Activated T-helper 2 cell treated with anti-CD3 and anti-CD28 coated beads, Interferon-gamma antibody, Interleukin-2, Interleukin-4, amounts not matched to agents 10 μg/mL and 5 μg/mL and 100 μg/mL, durations not matched to agents 14 hours and 24 hours and 36 hours (primary cell): ENCODE measurements at regions not wholly inside any gene's neighbourhood (a gene's known extent, or its start where the extent isn't known, plus 50 kb on each side); places are given as distances from the start of the nearest gene placed in this dataset.
"Not testable (repeated sequence)": the region's sequence is repeated elsewhere in the genome, so short reads cannot be mapped to it uniquely, and the experiment has no call there.

ENCODE experiments used
- DNase-seq: peaks from one replicate; pipeline ENCODE4 v3.0.0; 2021; ENCODE audit warnings: low spot score
- H3K27ac Mint-ChIP-seq: one replicate; pipeline ENCODE4 v1.8.0; 2021; ENCODE audit warnings: mixed read lengths
- H3K27me3 Mint-ChIP-seq: one replicate; pipeline ENCODE4 v1.8.0; 2021; ENCODE audit warnings: low read depth, mixed read lengths
- H3K36me3 Mint-ChIP-seq: one replicate; pipeline ENCODE4 v1.8.0; 2021; ENCODE audit warnings: low read depth, mixed read lengths
- H3K4me1 Mint-ChIP-seq: one replicate; pipeline ENCODE4 v1.8.0; 2021; ENCODE audit warnings: low read depth, mixed read lengths
- H3K4me3 Mint-ChIP-seq: one replicate; pipeline ENCODE4 v1.8.0; 2021; ENCODE audit warnings: low read depth, mild to moderate bottlenecking, moderate library complexity, mixed read lengths
- H3K9me3 Mint-ChIP-seq: one replicate; pipeline ENCODE4 v1.8.0; 2021; ENCODE audit warnings: mixed read lengths
- intact Hi-C: fragments of 100-400 bp; cut with micrococcal nuclease; formaldehyde crosslinking; loops from one replicate; pipeline ENCODE4 v1.15.1; 2023

DNA sequence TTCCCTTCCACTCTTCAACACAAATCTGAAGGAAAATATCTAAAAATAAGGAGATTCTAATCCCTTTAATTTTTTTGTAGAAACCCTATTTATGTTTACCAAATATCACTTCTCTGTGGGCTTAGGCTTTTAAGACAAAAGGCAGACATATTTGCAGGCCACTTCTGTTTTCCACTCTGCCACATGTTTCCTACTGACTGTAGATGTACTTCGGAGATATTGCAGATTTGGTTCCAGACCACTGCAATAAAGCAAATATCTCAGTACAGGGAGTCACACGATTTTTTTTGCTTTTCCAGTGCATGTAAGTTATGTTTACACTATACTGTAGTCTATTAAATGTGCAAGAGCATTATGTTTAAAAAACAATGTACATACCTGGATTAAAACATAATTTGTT is 219.0 kb downstream of the SREK1 start:
- no peak overlapping the region for H3K4me3 Mint-ChIP-seq
- no peaks in the 10 kb centered on the region for H3K36me3 Mint-ChIP-seq
- no peak for DNase-seq
- no peak overlapping the region for H3K27ac Mint-ChIP-seq
- no peaks in the 10 kb centered on the region for H3K9me3 Mint-ChIP-seq
- intact Hi-C loops: no loop called here
- H3K27me3 Mint-ChIP-seq: peaks cover 8% of the 10 kb centered on the region
- no peaks in the 10 kb centered on the region for H3K4me1 Mint-ChIP-seq

GRCh38 chr5:66364186-66364585 is 220.1 kb downstream of the SREK1 start:
- no peaks in the 10 kb centered on the region for H3K4me1 Mint-ChIP-seq
- H3K27me3 Mint-ChIP-seq: peaks cover 8% of the 10 kb centered on the region
- no peak overlapping the region for H3K27ac Mint-ChIP-seq
- H3K9me3 Mint-ChIP-seq: no peaks in the 10 kb centered on the region
- intact Hi-C loops: no loop called here
- no peak for DNase-seq
- no peak overlapping the region for H3K4me3 Mint-ChIP-seq
- no peaks in the 10 kb centered on the region for H3K36me3 Mint-ChIP-seq

GRCh38 chr5:66365981-66366380 is 221.9 kb downstream of the SREK1 start:
- DNase-seq: no peak
- no peaks in the 10 kb centered on the region for H3K4me1 Mint-ChIP-seq
- peaks cover 8% of the 10 kb centered on the region for H3K27me3 Mint-ChIP-seq
- intact Hi-C loops: no loop called here
- no peak overlapping the region for H3K4me3 Mint-ChIP-seq
- no peak overlapping the region for H3K27ac Mint-ChIP-seq
- no peaks in the 10 kb centered on the region for H3K9me3 Mint-ChIP-seq
- H3K36me3 Mint-ChIP-seq: no peaks in the 10 kb centered on the region

- intact Hi-C loops: no loop called here
- no peaks in the 10 kb centered on the region for H3K4me1 Mint-ChIP-seq
- H3K9me3 Mint-ChIP-seq: no peaks in the 10 kb centered on the region
- H3K27ac Mint-ChIP-seq: no peak overlapping the region
- peaks cover 5% of the 10 kb centered on the region for H3K27me3 Mint-ChIP-seq
- no peaks in the 10 kb centered on the region for H3K36me3 Mint-ChIP-seq
- DNase-seq: no peak
- H3K4me3 Mint-ChIP-seq: no peak overlapping the region
Measured at GRCh38 chr5:66367814-66368541, 223.9 kb downstream of the SREK1 start.

DNA sequence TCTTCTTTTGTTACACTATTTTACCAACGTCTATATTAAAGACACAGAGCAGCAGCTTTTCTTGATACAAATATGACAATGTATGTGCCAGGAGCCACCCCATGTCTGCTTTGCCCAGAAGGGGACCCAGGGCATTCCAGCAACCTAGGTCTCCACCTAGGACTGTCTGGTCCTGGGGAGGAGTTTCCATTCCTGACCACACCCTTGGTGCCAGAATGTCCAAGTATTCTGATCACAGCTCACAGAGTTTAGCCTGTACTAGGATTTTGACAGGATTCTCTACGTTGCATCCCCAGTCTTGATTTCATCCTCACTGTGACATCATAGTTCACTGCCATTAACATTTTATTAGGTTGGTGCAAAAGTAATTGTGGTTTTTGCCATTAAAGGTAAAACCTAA is 224.7 kb downstream of the SREK1 start:
- Mint-ChIP-seq H3K4me1 (no peaks in the 10 kb centered on the region), H3K9me3 (no peaks in the 10 kb centered on the region), H3K4me3 (no peak overlapping the region), H3K27ac (no peak overlapping the region), H3K36me3 (no peaks in the 10 kb centered on the region), H3K27me3 (no peaks in the 10 kb centered on the region)
- DNase-seq: no peak
- intact Hi-C loops: no loop called here

DNA sequence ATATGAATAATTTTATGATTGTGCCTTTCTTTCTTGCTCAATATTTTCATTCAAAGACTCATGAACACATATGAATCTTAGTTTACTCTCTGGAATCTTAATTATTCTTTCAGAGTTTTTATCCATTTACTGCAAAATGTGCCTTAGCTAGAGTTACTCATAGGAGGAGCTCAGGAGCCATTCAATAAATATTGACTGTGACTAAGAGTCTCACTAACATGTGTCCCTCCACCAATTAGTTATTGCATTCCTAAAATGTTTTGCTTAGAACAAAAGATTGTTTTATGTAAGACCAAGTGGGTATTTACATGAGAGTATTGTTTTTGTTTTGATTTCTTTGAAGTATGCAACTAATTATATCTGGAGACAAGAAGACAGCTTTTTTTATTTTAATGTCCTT is 218.4 kb upstream of the MAST4 start:
- intact Hi-C loops: no loop called here
- H3K9me3 Mint-ChIP-seq: no peaks in the 10 kb centered on the region
- DNase-seq: no peak
- H3K36me3 Mint-ChIP-seq: no peaks in the 10 kb centered on the region
- no peak overlapping the region for H3K4me3 Mint-ChIP-seq
- peaks cover 3% of the 10 kb centered on the region for H3K27me3 Mint-ChIP-seq
- no peak overlapping the region for H3K27ac Mint-ChIP-seq
- no peaks in the 10 kb centered on the region for H3K4me1 Mint-ChIP-seq

DNA sequence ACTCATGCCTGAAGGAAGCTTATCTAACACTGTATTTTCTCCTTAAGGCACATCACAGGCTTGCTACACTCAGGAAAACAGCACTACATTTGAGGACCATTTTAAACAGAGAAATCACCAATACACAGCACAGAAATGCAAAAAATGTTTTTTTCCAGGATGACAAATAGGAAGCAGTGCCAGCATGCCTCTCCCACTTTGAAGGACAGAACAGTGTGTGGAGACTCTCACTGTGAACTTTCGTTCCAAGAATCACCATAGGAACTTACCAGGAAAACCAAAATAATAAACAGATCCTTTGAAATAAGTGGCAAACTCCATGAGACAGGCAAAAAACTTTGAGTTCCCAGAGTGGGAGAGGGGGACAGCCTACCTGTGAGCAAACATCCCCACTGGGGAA is 217.8 kb upstream of the MAST4 start:
- Mint-ChIP-seq H3K27me3 (peaks cover 3% of the 10 kb centered on the region), H3K27ac (no peak overlapping the region), H3K36me3 (no peaks in the 10 kb centered on the region), H3K9me3 (no peaks in the 10 kb centered on the region), H3K4me1 (no peaks in the 10 kb centered on the region), H3K4me3 (no peak overlapping the region)
- no peak for DNase-seq
- intact Hi-C loops: no loop called here

DNA sequence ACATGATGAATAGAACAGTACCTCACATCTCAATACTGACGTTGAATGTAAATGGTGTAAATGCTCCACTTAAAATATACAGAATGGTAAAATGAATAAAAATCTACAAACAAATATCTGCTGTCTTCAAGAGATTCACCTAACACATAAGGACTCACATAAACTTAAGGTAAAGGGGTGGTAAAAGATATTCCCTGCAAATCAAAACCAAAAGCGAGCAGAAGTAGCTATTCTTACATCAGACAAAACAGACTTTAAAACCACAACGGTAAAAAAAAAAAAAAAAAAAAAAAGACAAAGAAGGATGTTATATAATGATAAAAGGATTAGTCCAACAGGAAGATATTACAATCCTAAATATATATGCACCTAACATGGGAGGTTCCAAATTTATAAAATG is 214.0 kb upstream of the MAST4 start:
- H3K9me3 Mint-ChIP-seq: no peaks in the 10 kb centered on the region

GRCh38 chr5:66405145-66405544 is 191.0 kb upstream of the MAST4 start:
- H3K27ac Mint-ChIP-seq, intact Hi-C loops, H3K4me3 Mint-ChIP-seq, H3K27me3 Mint-ChIP-seq, H3K36me3 Mint-ChIP-seq, H3K9me3 Mint-ChIP-seq, H3K4me1 Mint-ChIP-seq, DNase-seq: not testable (repeated sequence)

More for the DNA sequence above, 214.0 kb upstream of the MAST4 start:
- Mint-ChIP-seq H3K4me1 (no peaks in the 10 kb centered on the region), H3K36me3 (no peaks in the 10 kb centered on the region), H3K27me3 (no peaks in the 10 kb centered on the region), H3K4me3 (no peak overlapping the region), H3K27ac (no peak overlapping the region)
- no peak for DNase-seq
- intact Hi-C loops: no loop called here

GRCh38 chr5:66406761-66407336 is 189.3 kb upstream of the MAST4 start:
- Mint-ChIP-seq H3K4me1 (no peaks in the 10 kb centered on the region), H3K9me3 (no peaks in the 10 kb centered on the region), H3K36me3 (no peaks in the 10 kb centered on the region), H3K27me3 (peaks cover 4% of the 10 kb centered on the region), H3K27ac (no peak overlapping the region), H3K4me3 (no peak overlapping the region)
- intact Hi-C loops: no loop called here
- no peak for DNase-seq

DNA sequence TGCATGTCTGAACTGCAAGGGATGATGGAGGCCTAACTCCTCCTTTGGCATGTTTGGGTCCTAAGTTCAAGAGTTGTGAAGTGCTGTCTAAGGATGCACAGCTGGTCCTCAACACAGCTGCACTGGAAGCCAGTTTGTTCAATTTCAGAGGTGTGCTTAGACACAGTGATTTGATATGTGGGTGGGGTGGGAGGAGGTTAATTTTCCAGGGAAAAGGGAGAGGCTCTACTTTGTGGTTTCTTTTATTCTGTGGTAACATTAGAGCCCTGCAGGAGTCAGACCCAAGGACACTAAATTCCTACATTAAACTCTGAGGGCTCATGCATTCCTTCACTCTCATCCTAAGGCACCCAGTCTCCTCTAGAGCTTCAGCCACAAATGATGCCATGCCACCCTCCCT is 188.4 kb upstream of the MAST4 start:
- Mint-ChIP-seq H3K27me3 (peaks cover 4% of the 10 kb centered on the region), H3K9me3 (no peaks in the 10 kb centered on the region), H3K27ac (no peak overlapping the region), H3K4me3 (no peak overlapping the region), H3K36me3 (no peaks in the 10 kb centered on the region), H3K4me1 (no peaks in the 10 kb centered on the region)
- intact Hi-C loops: no loop called here
- DNase-seq: no peak

GRCh38 chr5:66408576-66408975 is 187.6 kb upstream of the MAST4 start:
- intact Hi-C loops: no loop called here
- no peak overlapping the region for H3K4me3 Mint-ChIP-seq
- H3K9me3 Mint-ChIP-seq: no peaks in the 10 kb centered on the region
- H3K27me3 Mint-ChIP-seq: peaks cover 4% of the 10 kb centered on the region
- no peaks in the 10 kb centered on the region for H3K36me3 Mint-ChIP-seq
- no peaks in the 10 kb centered on the region for H3K4me1 Mint-ChIP-seq
- no peak for DNase-seq
- no peak overlapping the region for H3K27ac Mint-ChIP-seq

GRCh38 chr5:66410122-66410521 is 186.1 kb upstream of the MAST4 start:
- Mint-ChIP-seq H3K36me3 (no peaks in the 10 kb centered on the region), H3K9me3 (no peaks in the 10 kb centered on the region), H3K27me3 (no peaks in the 10 kb centered on the region), H3K27ac (no peak overlapping the region), H3K4me1 (no peaks in the 10 kb centered on the region), H3K4me3 (no peak overlapping the region)
- intact Hi-C loops: no loop called here
- DNase-seq: no peak

DNA sequence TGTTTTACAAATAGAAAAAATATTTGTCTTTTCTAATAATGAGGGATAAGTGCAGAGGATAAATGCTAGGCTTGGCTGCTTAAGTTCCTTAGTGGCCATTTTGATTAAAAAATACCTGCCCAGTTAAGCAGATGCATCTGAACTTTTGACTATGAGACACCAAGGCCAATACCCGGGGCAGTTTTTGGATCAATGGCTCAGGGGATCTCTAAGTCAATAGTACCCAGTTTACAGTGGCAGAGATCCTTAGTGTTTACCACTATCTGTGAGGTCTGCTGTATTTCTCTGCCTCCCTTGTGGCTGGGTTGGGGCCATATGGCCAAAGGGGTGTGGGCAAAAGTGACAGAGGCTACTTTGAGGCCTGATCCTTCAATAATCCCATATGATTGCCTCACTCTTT is 184.5 kb upstream of the MAST4 start:
- intact Hi-C loops: no loop called here
- no peaks in the 10 kb centered on the region for H3K27me3 Mint-ChIP-seq
- no peak for DNase-seq
- H3K4me3 Mint-ChIP-seq: no peak overlapping the region
- no peaks in the 10 kb centered on the region for H3K9me3 Mint-ChIP-seq
- H3K27ac Mint-ChIP-seq: no peak overlapping the region
- no peaks in the 10 kb centered on the region for H3K4me1 Mint-ChIP-seq
- H3K36me3 Mint-ChIP-seq: no peaks in the 10 kb centered on the region
